HG03103 (cell line): ENCODE measurements at regions not wholly inside any gene's neighbourhood (a gene's known extent, or its start where the extent isn't known, plus 50 kb on each side); places are given as distances from the start of the nearest gene placed in this dataset.

Experiments
- ATAC-seq: cut with Tn5 transposase; IDR thresholded peaks from one replicate; pipeline ENCODE4 v1.9.1; 2021; ENCODE audit warnings: low read depth; ENCODE audit not compliant: unreplicated experiment

GRCh38 chr20:12414446-12415274 is 497.0 kb downstream of the BTBD3 start:
- ATAC-seq: no peak

- no peak for ATAC-seq
Measured at GRCh38 chr20:12416281-12416680, 498.6 kb downstream of the BTBD3 start.

- no peak for ATAC-seq
Measured at GRCh38 chr20:12433724-12434123, 516.0 kb downstream of the BTBD3 start.

GRCh38 chr20:12434672-12435071 is 517.0 kb downstream of the BTBD3 start:
- ATAC-seq: no peak

GRCh38 chr20:12435268-12435667 is 517.6 kb downstream of the BTBD3 start:
- no peak for ATAC-seq

GRCh38 chr20:12453711-12454110 is 536.0 kb downstream of the BTBD3 start:
- ATAC-seq: no peak

- ATAC-seq: no peak
Measured at GRCh38 chr20:12455148-12455547, 537.5 kb downstream of the BTBD3 start.

- no peak for ATAC-seq
Measured at GRCh38 chr20:12458241-12458640, 540.5 kb downstream of the BTBD3 start.

GRCh38 chr20:12464036-12464435 is 544.7 kb upstream of the SPTLC3 start:
- ATAC-seq: no peak

GRCh38 chr20:12466915-12467314 is 541.9 kb upstream of the SPTLC3 start:
- no peak for ATAC-seq

- no peak for ATAC-seq
Measured at GRCh38 chr20:12467758-12468157, 541.0 kb upstream of the SPTLC3 start.

- ATAC-seq: no peak
Measured at GRCh38 chr20:12482661-12483060, 526.1 kb upstream of the SPTLC3 start.

- no peak for ATAC-seq
Measured at GRCh38 chr20:12502443-12502842, 506.3 kb upstream of the SPTLC3 start.

GRCh38 chr20:12504779-12505178 is 504.0 kb upstream of the SPTLC3 start:
- ATAC-seq: no peak

- no peak for ATAC-seq
Measured at GRCh38 chr20:12511499-12511898, 497.3 kb upstream of the SPTLC3 start.

- ATAC-seq: no peak
Measured at GRCh38 chr20:12512755-12513154, 496.0 kb upstream of the SPTLC3 start.

GRCh38 chr20:12528104-12528503 is 480.7 kb upstream of the SPTLC3 start:
- no peak for ATAC-seq

- ATAC-seq: no peak
Measured at GRCh38 chr20:12528591-12529041, 480.2 kb upstream of the SPTLC3 start.

- no peak for ATAC-seq
Measured at GRCh38 chr20:12531626-12532025, 477.1 kb upstream of the SPTLC3 start.

GRCh38 chr20:12535316-12535715 is 473.5 kb upstream of the SPTLC3 start:
- ATAC-seq: no peak

GRCh38 chr20:12535770-12536169 is 473.0 kb upstream of the SPTLC3 start:
- ATAC-seq: no peak

GRCh38 chr20:12554426-12554825 is 454.3 kb upstream of the SPTLC3 start:
- ATAC-seq: no peak
